ENCODE measurements at regions not wholly inside any gene's neighbourhood (a gene's known extent, or its start where the extent isn't known, plus 50 kb on each side); places are given as distances from the start of the nearest gene placed in this dataset.
"Not testable (repeated sequence)": the region's sequence is repeated elsewhere in the genome, so short reads cannot be mapped to it uniquely, and the experiment has no call there.

DNA sequence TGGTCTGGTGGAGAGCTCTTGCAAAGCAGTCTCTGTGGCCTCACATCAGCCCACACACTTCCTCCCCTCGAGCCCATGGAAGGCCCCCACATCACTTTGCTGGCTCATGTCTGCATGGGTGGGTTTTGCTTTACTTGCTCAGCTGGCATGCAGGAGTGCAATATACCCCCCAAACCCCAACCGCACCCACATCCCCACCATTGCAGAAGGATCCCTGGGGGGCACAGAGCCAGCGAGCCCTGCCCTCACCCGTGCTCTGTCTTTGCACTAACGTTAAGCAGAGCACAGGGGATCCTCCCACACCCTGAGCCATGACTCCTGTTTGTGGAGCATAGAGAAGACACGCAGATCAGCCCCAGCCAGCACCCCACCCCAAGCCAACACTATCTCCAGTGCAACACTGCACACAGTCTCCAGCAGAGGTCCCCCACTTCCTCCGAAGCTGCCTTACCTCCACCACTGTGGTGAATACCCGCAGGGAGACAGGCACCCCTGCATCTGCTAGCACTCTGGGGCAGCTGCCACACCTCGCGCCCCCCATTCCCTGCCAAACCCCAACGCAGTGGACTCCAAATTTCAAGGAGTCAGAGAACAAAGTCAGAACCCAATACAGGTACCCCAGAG is 177.8 kb upstream of the RGPD4 start:
- DNase-seq, result no peak

GRCh38 chr2:107657049-107657448 is 169.6 kb upstream of the RGPD4 start:
- no peak for DNase-seq

GRCh38 chr2:107663632-107664031 is 163.1 kb upstream of the RGPD4 start:
- DNase-seq, result no peak

- no peak for DNase-seq
Observed at GRCh38 chr2:107669335-107669734, 157.4 kb upstream of the RGPD4 start.

- DNase-seq, result no peak
Observed at GRCh38 chr2:107681936-107682335, 144.8 kb upstream of the RGPD4 start.

- DNase-seq, result no peak
Observed at GRCh38 chr2:107684421-107684820, 142.3 kb upstream of the RGPD4 start.

DNA sequence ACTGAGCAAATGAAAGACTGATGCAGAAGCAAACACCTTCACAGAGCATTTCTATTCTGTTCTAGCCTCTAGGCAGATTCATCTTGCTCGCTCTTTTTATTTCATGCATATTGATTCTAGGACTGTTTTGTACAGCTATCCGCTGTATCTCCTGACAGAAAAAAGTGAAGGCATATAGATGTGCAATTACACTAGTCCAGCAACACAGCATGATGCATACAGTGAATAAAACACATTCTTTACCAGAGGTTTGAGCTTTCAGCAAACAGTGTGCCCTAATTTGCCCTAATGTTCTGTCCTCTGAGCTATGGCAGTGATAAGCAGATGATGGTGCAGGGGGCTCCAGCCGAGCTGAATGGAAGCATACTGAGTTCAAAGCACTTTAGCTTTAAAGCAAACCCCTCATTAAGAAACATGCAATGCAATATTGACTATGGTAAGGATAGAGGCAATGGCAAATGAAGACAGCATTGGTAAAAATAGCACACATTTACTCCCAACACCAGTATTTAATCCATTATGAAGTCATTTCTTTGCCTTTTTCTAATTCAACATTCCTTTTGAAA is 141.2 kb upstream of the RGPD4 start:
- no peak for DNase-seq

- DNase-seq, result no peak
Observed at GRCh38 chr2:107687073-107687472, 139.6 kb upstream of the RGPD4 start.

DNA sequence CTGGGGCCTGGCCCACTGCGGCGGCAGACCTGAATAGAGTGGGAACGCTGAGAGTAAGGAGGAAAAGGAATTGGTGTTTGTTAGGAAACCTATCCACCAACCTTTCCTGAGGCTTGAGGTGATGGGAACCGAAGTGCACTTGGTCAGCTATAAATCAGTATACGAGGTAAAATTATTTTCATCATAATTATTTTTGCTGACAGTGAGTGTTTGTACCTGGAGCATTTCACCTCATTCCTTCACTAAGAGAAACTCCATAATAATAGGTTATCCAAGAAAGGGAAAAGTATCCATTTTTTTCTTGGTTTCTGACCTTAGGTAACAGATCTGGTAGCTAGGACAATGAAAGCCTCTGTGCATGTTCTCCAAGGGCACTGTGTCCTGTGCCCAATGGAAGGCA is 138.6 kb upstream of the RGPD4 start:
- no peak for DNase-seq

DNA sequence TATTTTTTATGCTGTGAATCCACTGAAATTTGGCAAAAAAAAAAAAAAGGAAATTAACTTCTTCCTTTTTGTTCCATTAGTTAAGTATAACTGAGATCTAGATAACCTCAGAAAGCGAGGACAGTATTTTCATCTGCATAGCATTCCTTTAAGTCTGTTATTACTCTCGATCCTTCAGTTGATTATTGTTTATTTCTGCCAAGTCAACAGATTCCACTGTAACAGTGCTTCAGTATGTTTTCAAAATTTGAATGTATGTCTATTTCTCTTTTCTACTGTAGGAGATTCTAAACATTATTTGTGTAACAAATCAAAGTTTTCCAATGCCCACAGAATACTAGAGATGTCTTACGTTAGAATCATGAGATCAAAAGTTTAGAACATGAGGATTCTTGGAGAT is 133.1 kb upstream of the RGPD4 start:
- no peak for DNase-seq

DNA sequence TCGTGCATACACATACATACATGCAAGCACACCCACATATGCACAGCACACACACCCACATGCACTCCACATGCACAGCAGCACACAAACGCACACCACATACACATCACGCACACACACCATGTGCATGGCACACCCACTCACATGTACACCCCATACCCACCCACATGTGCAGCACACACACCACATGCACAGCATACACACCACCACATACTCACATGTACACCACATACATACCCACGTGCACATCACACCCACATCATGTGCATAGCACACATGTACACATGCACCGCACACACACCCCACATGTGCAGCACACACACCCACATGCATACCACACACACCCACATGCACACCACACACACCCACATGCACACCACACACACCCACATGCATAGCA is 132.0 kb upstream of the RGPD4 start:
- DNase-seq, result no peak

DNA sequence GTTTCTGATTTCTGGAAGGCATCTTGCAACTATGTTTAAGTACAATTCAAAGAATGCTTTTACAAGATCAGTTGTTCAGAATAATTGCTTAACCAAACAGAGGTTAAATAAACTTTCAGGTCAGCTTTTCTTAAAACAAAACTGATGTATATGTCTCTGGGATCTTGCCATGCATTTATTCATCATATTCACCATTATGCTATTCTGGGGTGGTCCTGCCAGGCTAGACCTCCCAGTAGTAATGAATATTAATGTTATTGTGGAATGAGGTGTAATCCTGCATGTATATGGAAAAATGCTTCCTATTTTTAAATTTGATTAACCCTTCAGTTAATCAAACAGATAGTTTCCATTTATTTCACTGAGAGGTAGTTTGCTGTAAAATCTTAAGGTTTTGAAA is 129.3 kb upstream of the RGPD4 start:
- DNase-seq, result no peak

DNA sequence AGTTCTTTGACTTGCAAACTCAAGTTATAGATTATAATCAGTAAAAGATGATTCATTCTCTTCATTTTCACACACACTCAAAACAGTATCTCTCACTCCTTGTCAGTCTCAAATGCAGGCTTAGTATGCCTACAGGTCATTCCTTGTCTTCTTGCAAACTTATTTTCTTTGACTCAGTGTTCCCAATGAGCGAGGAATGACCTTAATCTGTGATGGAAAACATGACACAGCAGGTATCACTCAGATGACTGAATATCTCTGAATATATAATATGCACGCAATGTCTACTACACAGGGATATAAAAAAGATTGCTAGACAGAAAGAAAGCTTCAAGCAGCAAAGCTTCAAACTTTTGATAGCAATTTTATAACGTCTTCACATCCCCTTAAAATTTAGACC is 127.8 kb upstream of the RGPD4 start:
- DNase-seq, result no peak

GRCh38 chr2:107700073-107700472 is 126.6 kb upstream of the RGPD4 start:
- DNase-seq, result no peak

GRCh38 chr2:107711941-107712340 is 114.8 kb upstream of the RGPD4 start:
- DNase-seq, result no peak

DNA sequence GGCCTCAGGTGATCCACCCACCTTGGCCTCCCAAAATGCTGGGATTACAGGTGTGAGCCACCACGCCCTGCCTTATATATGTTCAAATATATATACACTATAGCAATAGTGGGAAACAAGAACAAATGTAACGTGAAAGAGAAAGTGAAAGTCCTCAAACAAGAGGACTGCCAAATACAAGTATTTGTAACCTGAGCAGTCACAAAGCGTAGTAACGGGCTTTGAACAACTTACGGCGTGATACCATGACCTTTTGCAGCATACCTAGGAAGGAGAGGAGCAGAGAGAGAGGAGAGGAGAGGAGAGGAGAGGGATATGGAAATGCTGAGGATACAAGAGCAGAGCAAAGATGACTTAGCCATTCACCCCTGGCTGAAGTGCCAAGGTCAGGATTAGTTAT is 113.8 kb upstream of the RGPD4 start:
- peak; percentile 2 for DNase-seq

DNA sequence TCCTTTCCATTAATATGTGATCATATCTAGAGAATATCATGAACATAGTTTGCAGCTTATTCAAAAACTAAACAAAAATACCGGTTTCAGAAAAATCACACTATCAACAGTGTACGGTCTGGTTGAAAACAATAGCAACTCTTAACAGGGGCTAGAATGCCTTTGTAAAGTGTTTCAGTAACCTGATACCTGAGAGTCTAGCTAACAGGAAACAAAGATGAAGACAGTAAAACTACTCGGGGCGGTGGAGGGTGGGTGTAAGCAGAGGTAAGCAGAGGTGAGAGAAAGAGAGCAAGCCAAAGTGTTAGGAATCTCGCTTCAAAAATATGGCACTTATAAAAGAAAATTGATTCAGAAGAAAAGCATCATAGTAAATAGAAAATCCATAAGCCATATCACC is 109.0 kb upstream of the RGPD4 start:
- no peak for DNase-seq

DNA sequence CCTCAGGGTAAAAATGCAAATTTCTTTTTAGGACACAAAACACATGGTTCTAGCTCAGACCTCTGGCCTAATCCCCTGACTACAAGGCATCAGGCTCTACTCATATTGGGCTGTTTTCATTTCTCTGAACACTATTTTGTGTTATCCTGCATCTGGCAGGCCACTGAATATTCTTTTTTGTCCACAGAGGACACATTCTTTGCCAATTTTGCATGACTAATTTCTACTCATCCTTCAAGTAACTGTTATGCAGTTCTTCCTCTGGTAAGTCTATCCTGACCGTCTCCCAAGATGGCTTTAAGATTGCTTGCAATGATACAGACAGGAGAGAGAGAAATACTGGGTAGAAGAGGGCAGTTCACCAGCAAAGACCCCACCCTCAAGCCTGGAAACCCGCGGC is 107.6 kb upstream of the RGPD4 start:
- no peak for DNase-seq

- DNase-seq, result no peak
Observed at GRCh38 chr2:107719836-107720235, 106.9 kb upstream of the RGPD4 start.

DNA sequence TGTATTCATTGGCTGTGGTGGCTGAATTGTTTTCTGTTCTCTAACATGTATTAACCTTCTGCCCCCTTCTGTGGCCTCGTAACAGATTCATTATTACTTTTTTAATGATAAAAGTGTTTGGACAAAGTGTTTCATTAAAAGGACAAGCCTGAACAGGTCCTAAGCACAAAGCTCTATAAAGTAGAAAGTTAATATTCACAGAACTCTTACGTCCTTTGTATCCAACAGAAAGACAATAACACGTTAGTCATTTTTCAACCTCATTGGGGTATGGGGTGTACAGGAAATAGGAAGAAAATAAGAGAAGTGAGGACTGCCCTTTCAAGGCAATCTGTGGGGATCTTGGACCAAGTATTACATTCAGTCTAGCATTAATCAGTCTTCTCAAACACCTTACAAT is 105.5 kb upstream of the RGPD4 start:
- no peak for DNase-seq

DNA sequence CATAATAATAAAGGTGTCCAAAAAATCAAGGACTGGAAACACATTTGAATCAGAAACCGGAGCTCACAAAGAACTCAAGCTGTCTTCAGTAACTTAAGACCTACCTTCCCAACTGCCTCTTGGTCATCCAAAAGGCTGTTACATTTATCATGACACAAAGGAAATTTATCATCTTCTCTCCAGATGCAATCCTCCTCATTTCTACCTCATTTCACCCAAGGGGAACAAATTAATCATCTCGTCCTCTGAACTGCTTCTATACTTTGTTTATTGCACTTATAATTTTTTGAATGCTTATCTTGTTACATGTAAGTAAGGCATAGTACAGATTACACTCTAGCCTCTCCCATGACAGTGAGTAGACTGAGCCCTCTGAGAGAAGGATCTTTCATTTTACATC is 105.1 kb upstream of the RGPD4 start:
- no peak for DNase-seq

- DNase-seq, result not testable (repeated sequence)
Observed at GRCh38 chr2:107725824-107726223, 100.9 kb upstream of the RGPD4 start.

DNA sequence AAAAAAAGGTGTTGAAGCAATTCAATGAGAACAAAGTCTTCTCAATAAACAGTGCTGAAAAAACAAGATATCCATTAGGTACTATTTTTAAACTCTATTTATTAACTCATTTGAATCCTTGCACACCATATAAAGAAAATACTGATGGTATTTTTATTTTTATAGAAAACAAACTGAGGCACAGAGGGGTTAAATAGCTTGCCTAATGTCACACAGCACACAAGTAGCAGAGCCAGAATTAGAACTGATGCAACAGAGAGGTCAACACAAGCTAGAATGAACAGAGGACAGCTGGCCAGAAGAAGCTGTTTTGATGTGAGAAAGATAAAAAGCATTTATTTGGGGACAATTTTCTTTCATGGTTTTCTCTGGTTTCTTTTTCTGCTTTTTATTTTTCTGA is 99.4 kb upstream of the RGPD4 start:
- DNase-seq, result no peak

DNA sequence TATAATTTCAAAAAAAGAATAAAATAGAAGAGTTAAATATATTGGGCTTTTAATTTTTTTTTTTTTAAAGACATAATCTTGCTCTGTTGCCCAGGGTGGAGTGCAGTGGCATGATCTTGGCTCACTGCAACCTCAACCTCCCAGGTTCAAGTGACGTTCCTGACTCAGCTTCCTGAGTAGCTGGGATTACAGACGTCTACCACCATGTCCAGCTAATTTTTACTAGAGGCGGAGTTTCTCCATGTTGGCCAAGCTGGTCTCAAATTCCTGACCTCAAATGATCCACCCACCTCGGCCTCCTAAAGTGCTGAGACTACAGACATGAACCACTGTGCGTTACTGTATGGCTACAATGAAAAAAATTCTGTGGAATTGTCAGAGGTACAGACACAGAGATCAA is 98.1 kb upstream of the RGPD4 start:
- DNase-seq, result no peak

DNA sequence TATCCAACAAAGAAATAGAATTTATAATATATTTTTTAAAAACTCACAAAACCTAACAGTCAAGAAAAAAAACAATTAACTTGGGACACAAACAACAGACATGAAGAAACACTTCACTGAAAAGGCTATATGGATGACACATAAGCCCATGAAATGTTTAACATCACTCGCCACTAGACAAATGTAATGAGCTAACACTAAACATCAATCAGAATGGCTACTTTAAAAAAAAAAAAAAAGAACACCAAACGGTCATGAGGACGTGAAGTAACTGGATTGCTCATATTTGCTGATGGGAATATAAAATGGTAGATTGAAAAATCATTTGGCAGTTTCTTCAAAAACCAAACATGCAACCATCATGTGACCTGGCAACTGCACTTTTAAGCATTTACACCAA is 97.3 kb upstream of the RGPD4 start:
- DNase-seq, result no peak

GRCh38 chr2:107730898-107731297 is 95.8 kb upstream of the RGPD4 start:
- no peak for DNase-seq

All from CD4-positive, alpha-beta T cell treated with Interleukin-12 subunit alpha and Interleukin-12 subunit beta, for 1 hour (primary cell).